ENCODE measurements at regions not wholly inside any gene's neighbourhood (a gene's known extent, or its start where the extent isn't known, plus 50 kb on each side); places are given as distances from the start of the nearest gene placed in this dataset.

GRCh38 chr3:27626596-27627118, 95.5 kb downstream of the EOMES start:
- WGBS (ENCODE audit: insufficient coverage, low coverage, missing lambda C conversion rate): 0% methylated on average over 8 of the region's 8 CpGs
- Histone ChIP-seq H4K20me1 (replicated peaks; ENCODE audit: control insufficient read depth, insufficient read depth, low read length) (no peaks in the 10 kb centered on the region), H3K9me1 (ENCODE audit: control insufficient read depth, insufficient read depth, low read length) (no peaks in the 10 kb centered on the region), H3K4me3 (no peak overlapping the region), H3K79me2 (ENCODE audit: control insufficient read depth, insufficient read depth, low read length) (no peaks in the 10 kb centered on the region), H3K4me1 (replicated peaks in 1 of 2; ENCODE audit: control insufficient read depth in 2 of 2, insufficient read depth in 2 of 2, low read length in 2 of 2) (no peaks in the 10 kb centered on the region), H3K9ac (ENCODE audit: insufficient read depth in 1 of 2, low read depth in 2 of 2, low read length in 2 of 2) (no peak overlapping the region), H3K36me3 (ENCODE audit: control insufficient read depth, insufficient read depth, low read length) (no peaks in the 10 kb centered on the region), H3K4me2 (ENCODE audit: insufficient read depth, low read length) (no peak overlapping the region), H3K27me3 (ENCODE audit: control insufficient read depth in 2 of 2, insufficient read depth in 2 of 2, low read length in 2 of 2) (no peaks in the 10 kb centered on the region), H3K9me3 (replicated peaks; ENCODE audit: control insufficient read depth, insufficient read depth, low read depth, low read length) (0 out of 2 replicates have a peak, but pooled peaks cover 2% of the 10 kb centered on the region), H3K27ac (ENCODE audit: extremely low read depth, low read depth, low read length) (no peak overlapping the region), H2AFZ (ENCODE audit: low read depth, low read length) (no peak overlapping the region)
- POLR2A ChIA-PET: no interaction called here
- in situ Hi-C loops (cut with MboI) (no loop called here), intact Hi-C loops (cut with micrococcal nuclease) (no loop called here)
- DNase-seq (ENCODE audit: extremely low read depth in 1 of 4, low spot score in 3 of 4) (no peak), FAIRE-seq (no peak), ATAC-seq (no peak)
- TF ChIP-seq ETS1 (conservative IDR thresholded peaks at IDR 0.05; ENCODE audit: control insufficient read depth, low read depth, low read length) (no peak), TSHZ1 (CRISPR knock-in tag; IDR thresholded peaks at IDR 0.05) (no peak), ZBTB7A (IDR thresholded peaks at IDR 0.05; ENCODE audit: borderline replicate concordance, control insufficient read depth, low read depth, low read length) (no peak), MAFG (tag; conservative IDR thresholded peaks at IDR 0.05) (no peak), FOXA3 (CRISPR knock-in tag; conservative IDR thresholded peaks at IDR 0.05 in 1 of 2, IDR thresholded peaks at IDR 0.05 in 1 of 2) (no peak), ARHGAP35 (IDR thresholded peaks at IDR 0.05; ENCODE audit: partially characterized antibody) (no peak)
- no TSS peak for BruUV-seq (replicated peaks)
- CTCF ChIA-PET (ENCODE audit: low intra/inter-chr PET ratio): no interaction called here
